ENCODE measurements at regions not wholly inside any gene's neighbourhood (a gene's known extent, or its start where the extent isn't known, plus 50 kb on each side); places are given as distances from the start of the nearest gene placed in this dataset.

- CTCF ChIA-PET, result no interaction called here
- H3K4me1 Mint-ChIP-seq (ENCODE audit: low read depth, unreplicated experiment), result peaks cover 7% of the 10 kb centered on the region
- no peak overlapping the region for H3K27ac Mint-ChIP-seq (ENCODE audit: unreplicated experiment)
- no peaks in the 10 kb centered on the region for H3K27me3 Mint-ChIP-seq (ENCODE audit: unreplicated experiment)
- no peak overlapping the region for H3K4me3 Mint-ChIP-seq (ENCODE audit: low read depth, unreplicated experiment)
- TF ChIP-seq, protein P1, sequence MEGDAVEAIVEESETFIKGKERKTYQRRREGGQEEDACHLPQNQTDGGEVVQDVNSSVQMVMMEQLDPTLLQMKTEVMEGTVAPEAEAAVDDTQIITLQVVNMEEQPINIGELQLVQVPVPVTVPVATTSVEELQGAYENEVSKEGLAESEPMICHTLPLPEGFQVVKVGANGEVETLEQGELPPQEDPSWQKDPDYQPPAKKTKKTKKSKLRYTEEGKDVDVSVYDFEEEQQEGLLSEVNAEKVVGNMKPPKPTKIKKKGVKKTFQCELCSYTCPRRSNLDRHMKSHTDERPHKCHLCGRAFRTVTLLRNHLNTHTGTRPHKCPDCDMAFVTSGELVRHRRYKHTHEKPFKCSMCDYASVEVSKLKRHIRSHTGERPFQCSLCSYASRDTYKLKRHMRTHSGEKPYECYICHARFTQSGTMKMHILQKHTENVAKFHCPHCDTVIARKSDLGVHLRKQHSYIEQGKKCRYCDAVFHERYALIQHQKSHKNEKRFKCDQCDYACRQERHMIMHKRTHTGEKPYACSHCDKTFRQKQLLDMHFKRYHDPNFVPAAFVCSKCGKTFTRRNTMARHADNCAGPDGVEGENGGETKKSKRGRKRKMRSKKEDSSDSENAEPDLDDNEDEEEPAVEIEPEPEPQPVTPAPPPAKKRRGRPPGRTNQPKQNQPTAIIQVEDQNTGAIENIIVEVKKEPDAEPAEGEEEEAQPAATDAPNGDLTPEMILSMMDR (IDR thresholded peaks at IDR 0.05; ENCODE audit: unreplicated experiment), result no peak
- no peaks in the 10 kb centered on the region for H3K9me3 Mint-ChIP-seq (ENCODE audit: low read depth, unreplicated experiment)
- intact Hi-C loops (cut with micrococcal nuclease; ENCODE audit: unreplicated experiment), result no loop called here
- no TSS peak for BruUV-seq (replicated peaks)
- H3K36me3 Mint-ChIP-seq (ENCODE audit: insufficient read depth, unreplicated experiment), result no peaks in the 10 kb centered on the region
- no peak for DNase-seq
Measured at GRCh38 chr1:59011663-59012062, 227.8 kb upstream of the JUN start.

GRCh38 chr1:59012378-59012777, 228.5 kb upstream of the JUN start:
- CTCF ChIA-PET, result no interaction called here

DNA sequence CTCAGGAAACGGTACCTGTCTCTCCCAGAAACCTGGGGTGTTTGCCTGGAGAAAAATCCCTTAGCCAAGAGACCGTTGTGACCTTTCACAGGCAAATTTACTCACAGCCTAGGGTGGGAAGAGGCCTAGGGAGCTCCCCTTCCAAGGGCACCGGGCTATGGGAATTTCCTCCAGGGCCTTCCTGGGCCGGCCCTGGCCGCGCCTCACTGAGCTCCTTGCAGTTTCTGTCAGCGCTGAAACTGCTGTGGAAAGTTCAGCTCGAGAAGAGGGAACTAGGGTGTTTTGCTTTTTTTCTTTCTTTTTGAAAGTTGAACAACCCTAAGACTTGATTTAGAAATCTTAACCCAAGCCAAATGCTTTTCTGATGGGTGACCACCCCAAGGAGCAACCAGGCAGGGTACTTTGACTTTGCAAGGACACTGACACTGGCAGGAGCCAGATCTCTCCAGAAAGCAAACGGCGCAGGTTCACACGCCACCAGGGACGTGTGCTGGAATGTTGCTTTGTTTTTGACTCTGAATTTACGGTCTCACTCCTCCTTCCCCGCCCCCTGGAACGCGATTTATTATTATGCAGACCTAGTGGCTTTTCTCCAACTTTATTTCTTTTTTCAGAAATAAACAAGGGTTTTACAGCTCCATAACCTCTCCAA, 229.6 kb upstream of the JUN start:
- no peak overlapping the region for H3K4me3 Mint-ChIP-seq (ENCODE audit: low read depth, unreplicated experiment)
- DNase-seq, result no peak
- peaks cover under 1% of the 10 kb centered on the region for H3K9me3 Mint-ChIP-seq (ENCODE audit: low read depth, unreplicated experiment)
- H3K4me1 Mint-ChIP-seq (ENCODE audit: low read depth, unreplicated experiment), result peaks cover 9% of the 10 kb centered on the region
- no TSS peak for BruUV-seq (replicated peaks)
- intact Hi-C loops (cut with micrococcal nuclease; ENCODE audit: unreplicated experiment), result no loop called here
- TF ChIP-seq, protein P1 (IDR thresholded peaks at IDR 0.05; ENCODE audit: unreplicated experiment), result no peak
- H3K27me3 Mint-ChIP-seq (ENCODE audit: unreplicated experiment), result no peaks in the 10 kb centered on the region
- no peak overlapping the region for H3K27ac Mint-ChIP-seq (ENCODE audit: unreplicated experiment)
- H3K36me3 Mint-ChIP-seq (ENCODE audit: insufficient read depth, unreplicated experiment), result no peaks in the 10 kb centered on the region
- CTCF ChIA-PET, result no interaction called here

More at GRCh38 chr1:59012378-59012777, 228.5 kb upstream of the JUN start:
- BruUV-seq (replicated peaks), result no TSS peak
- Mint-ChIP-seq H3K27me3 (ENCODE audit: unreplicated experiment) (no peaks in the 10 kb centered on the region), H3K4me3 (ENCODE audit: low read depth, unreplicated experiment) (no peak overlapping the region), H3K4me1 (ENCODE audit: low read depth, unreplicated experiment) (peaks cover 9% of the 10 kb centered on the region), H3K9me3 (ENCODE audit: low read depth, unreplicated experiment) (no peaks in the 10 kb centered on the region), H3K36me3 (ENCODE audit: insufficient read depth, unreplicated experiment) (no peaks in the 10 kb centered on the region), H3K27ac (ENCODE audit: unreplicated experiment) (no peak overlapping the region)
- TF ChIP-seq, protein P1 (IDR thresholded peaks at IDR 0.05; ENCODE audit: unreplicated experiment), result no peak
- no peak for DNase-seq
- intact Hi-C loops (cut with micrococcal nuclease; ENCODE audit: unreplicated experiment), result no loop called here

GRCh38 chr1:59013928-59014279, 230.1 kb upstream of the JUN start:
- H3K27ac Mint-ChIP-seq (ENCODE audit: unreplicated experiment), result no peak overlapping the region
- DNase-seq, result no peak
- intact Hi-C loops (cut with micrococcal nuclease; ENCODE audit: unreplicated experiment), result no loop called here
- BruUV-seq (replicated peaks), result no TSS peak
- H3K36me3 Mint-ChIP-seq (ENCODE audit: insufficient read depth, unreplicated experiment), result no peaks in the 10 kb centered on the region
- H3K4me3 Mint-ChIP-seq (ENCODE audit: low read depth, unreplicated experiment), result no peak overlapping the region
- CTCF ChIA-PET, result no interaction called here
- H3K27me3 Mint-ChIP-seq (ENCODE audit: unreplicated experiment), result no peaks in the 10 kb centered on the region
- TF ChIP-seq, protein P1 (IDR thresholded peaks at IDR 0.05; ENCODE audit: unreplicated experiment), result no peak
- H3K4me1 Mint-ChIP-seq (ENCODE audit: low read depth, unreplicated experiment), result peaks cover 9% of the 10 kb centered on the region
- peaks cover 3% of the 10 kb centered on the region for H3K9me3 Mint-ChIP-seq (ENCODE audit: low read depth, unreplicated experiment)

Measured in Calu3 (cell line).